ENCODE measurements at regions not wholly inside any gene's neighbourhood (a gene's known extent, or its start where the extent isn't known, plus 50 kb on each side); places are given as distances from the start of the nearest gene placed in this dataset.

GRCh38 chr4:170423137-170423536 lies 333.4 kb upstream of the AADAT start:
- no peak for TF ChIP-seq CTCF (IDR thresholded peaks at IDR 0.05 in 2 of 3, conservative IDR thresholded peaks at IDR 0.05 in 1 of 3; ENCODE audit: borderline replicate concordance in 1 of 3, insufficient read depth in 1 of 3, low read depth in 2 of 3, low read length in 2 of 3)
- no peak for TF ChIP-seq POLR2AphosphoS5 (IDR thresholded peaks at IDR 0.05; ENCODE audit: low read depth, low read length)
- no peak for TF ChIP-seq EZH2phosphoT487 (IDR thresholded peaks at IDR 0.05; ENCODE audit: borderline replicate concordance)
- no peak for TF ChIP-seq POLR2A (IDR thresholded peaks at IDR 0.05; ENCODE audit: borderline replicate concordance, extremely low read depth, insufficient read depth, insufficient read length)
- no peak for TF ChIP-seq JUND (IDR thresholded peaks at IDR 0.05)
- no peak for TF ChIP-seq RAD21 (IDR thresholded peaks at IDR 0.05; ENCODE audit: low read depth)
- TF ChIP-seq EGR1 (IDR thresholded peaks at IDR 0.05; ENCODE audit: low read depth) = no peak
